Mucosa of rectum (tissue), 2 donors: ENCODE measurements at regions not wholly inside any gene's neighbourhood (a gene's known extent, or its start where the extent isn't known, plus 50 kb on each side); places are given as distances from the start of the nearest gene placed in this dataset.

Experiments used
- H3K27ac ChIP-seq, 2 donors: one replicate each; pipeline ENCODE4 v1.7.0; 2013; ENCODE audit warnings: inconsistent platforms in 2 of 2, low read depth in 2 of 2, low read length in 2 of 2
- H3K27me3 ChIP-seq, 2 donors: one replicate each; pipeline ENCODE4 v1.7.0; 2013; ENCODE audit warnings: low read length in 2 of 2; ENCODE audit not compliant: control insufficient read depth in 2 of 2, insufficient read depth in 2 of 2
- H3K36me3 ChIP-seq, 2 donors: one replicate each; pipeline ENCODE4 v1.7.0; 2013; ENCODE audit warnings: low read length in 2 of 2; ENCODE audit not compliant: control insufficient read depth in 2 of 2, insufficient read depth in 2 of 2
- H3K4me1 ChIP-seq, 2 donors: one replicate each; pipeline ENCODE4 v1.7.0; 2013; ENCODE audit warnings: low read length in 2 of 2, mild to moderate bottlenecking in 1 of 2; ENCODE audit not compliant: control insufficient read depth in 2 of 2, insufficient read depth in 2 of 2
- H3K4me3 ChIP-seq, 2 donors: one replicate each; pipeline ENCODE4 v1.7.0; 2013; ENCODE audit warnings: low read length in 2 of 2
- H3K9ac ChIP-seq, 2 donors: one replicate each; pipeline ENCODE4 v1.7.0; 2013; ENCODE audit warnings: low read length in 2 of 2, low read depth in 1 of 2, mild to moderate bottlenecking in 1 of 2
- H3K9me3 ChIP-seq, 2 donors: one replicate each; pipeline ENCODE4 v1.7.0; 2013; ENCODE audit warnings: low read length in 2 of 2; ENCODE audit not compliant: control insufficient read depth in 2 of 2
- donor health status: healthy.
- donor health status: Normal muscosa, but diverticular disease.

DNA sequence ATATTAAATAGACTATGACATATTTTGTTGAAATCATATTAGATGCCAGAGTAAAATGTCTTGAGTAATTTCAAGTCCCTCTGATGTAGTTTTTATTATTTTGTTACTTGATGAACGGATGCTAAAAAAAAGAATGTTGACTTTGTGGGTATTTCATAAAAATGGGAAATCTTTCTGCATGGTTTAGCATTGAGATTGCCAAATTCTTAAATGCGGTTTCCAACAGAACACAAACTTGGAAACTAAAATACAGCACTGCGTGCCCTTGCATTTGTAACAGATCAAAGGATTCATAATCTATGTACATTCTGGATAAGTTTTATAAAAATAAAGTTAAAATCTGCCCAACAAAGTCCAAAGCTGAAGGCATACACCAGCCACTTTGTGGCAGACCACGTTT, 425.5 kb upstream of the DAB2 start:
- Histone ChIP-seq H3K27ac (no peak overlapping the region), H3K9ac (no peak overlapping the region), H3K9me3 (no peaks in the 10 kb centered on the region)

DNA sequence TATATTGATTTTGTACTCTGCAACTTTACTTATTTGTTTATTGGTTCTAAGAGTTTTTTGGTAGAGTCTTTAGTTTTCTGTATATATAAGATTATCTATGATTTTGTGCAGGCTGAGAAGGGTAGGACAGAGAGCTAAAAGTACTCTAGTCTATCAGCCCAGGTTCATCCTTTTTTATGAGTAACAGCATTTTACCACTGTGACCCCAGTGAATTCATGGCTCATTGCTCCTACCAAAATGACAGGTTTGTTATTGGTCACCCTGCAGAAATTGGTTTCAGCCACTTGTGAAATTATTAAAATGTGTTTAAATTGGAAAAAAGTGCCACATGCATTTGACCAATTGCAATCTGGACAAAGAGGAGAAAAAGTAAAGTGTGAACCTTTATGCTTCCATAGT, 421.4 kb upstream of the DAB2 start:
- H3K4me1 ChIP-seq = no peaks in the 10 kb centered on the region
- H3K9me3 ChIP-seq = no peaks in the 10 kb centered on the region
- no peak overlapping the region for H3K4me3 ChIP-seq
- H3K36me3 ChIP-seq = no peaks in the 10 kb centered on the region
- no peaks in the 10 kb centered on the region for H3K27me3 ChIP-seq
- no peak overlapping the region for H3K9ac ChIP-seq
- no peak overlapping the region for H3K27ac ChIP-seq

More for the DNA sequence above, 425.5 kb upstream of the DAB2 start:
- H3K27me3 ChIP-seq = no peaks in the 10 kb centered on the region
- no peaks in the 10 kb centered on the region for H3K36me3 ChIP-seq
- H3K4me3 ChIP-seq = no peak overlapping the region
- no peaks in the 10 kb centered on the region for H3K4me1 ChIP-seq

DNA sequence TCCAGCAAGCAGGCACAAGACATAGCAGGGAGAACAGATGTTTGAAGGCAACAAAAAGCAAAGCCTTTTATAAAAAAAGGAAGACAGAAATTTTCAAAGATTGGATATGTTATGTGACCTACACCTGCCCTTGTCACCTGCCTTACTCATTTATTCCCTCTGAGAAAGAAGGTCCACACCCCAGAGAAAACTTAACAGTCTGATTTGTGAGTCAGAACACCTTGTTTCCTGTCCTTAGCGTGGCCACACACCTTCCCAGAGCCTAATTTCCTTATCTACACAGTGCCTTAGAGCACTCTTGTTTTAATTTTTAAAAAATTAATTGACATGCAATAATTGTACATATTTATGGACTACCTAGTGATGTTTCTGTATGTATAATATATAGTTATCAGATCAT, 419.0 kb upstream of the DAB2 start:
- Histone ChIP-seq H3K9ac (no peak overlapping the region), H3K27ac (no peak overlapping the region), H3K4me1 (no peaks in the 10 kb centered on the region), H3K9me3 (peaks cover 0 to 2% of the 10 kb centered on the region in 2 donors), H3K36me3 (no peaks in the 10 kb centered on the region), H3K27me3 (no peaks in the 10 kb centered on the region), H3K4me3 (no peak overlapping the region)

GRCh38 chr5:39835371-39835770, 410.6 kb upstream of the DAB2 start:
- Histone ChIP-seq H3K4me3 (no peak overlapping the region), H3K36me3 (no peaks in the 10 kb centered on the region), H3K4me1 (no peaks in the 10 kb centered on the region), H3K27me3 (no peaks in the 10 kb centered on the region), H3K9me3 (peaks cover 0 to 3% of the 10 kb centered on the region in 2 donors), H3K9ac (no peak overlapping the region), H3K27ac (no peak overlapping the region)

- Histone ChIP-seq H3K9ac (no peak overlapping the region), H3K9me3 (no peaks in the 10 kb centered on the region), H3K4me1 (no peaks in the 10 kb centered on the region), H3K36me3 (no peaks in the 10 kb centered on the region), H3K4me3 (no peak overlapping the region), H3K27me3 (no peaks in the 10 kb centered on the region), H3K27ac (no peak overlapping the region)
These were observed 404.7 kb upstream of the DAB2 start for GRCh38 chr5:39829441-39829840.

GRCh38 chr5:39826051-39826450, 401.3 kb upstream of the DAB2 start:
- no peak overlapping the region for H3K9ac ChIP-seq
- H3K27ac ChIP-seq = no peak overlapping the region
- no peaks in the 10 kb centered on the region for H3K27me3 ChIP-seq
- H3K4me3 ChIP-seq = no peak overlapping the region
- no peaks in the 10 kb centered on the region for H3K36me3 ChIP-seq
- H3K9me3 ChIP-seq = no peaks in the 10 kb centered on the region
- H3K4me1 ChIP-seq = no peaks in the 10 kb centered on the region

- Histone ChIP-seq H3K4me3 (no peak overlapping the region), H3K36me3 (no peaks in the 10 kb centered on the region), H3K9ac (no peak overlapping the region), H3K27me3 (no peaks in the 10 kb centered on the region), H3K9me3 (no peaks in the 10 kb centered on the region), H3K27ac (no peak overlapping the region), H3K4me1 (no peaks in the 10 kb centered on the region)
These were observed 400.5 kb upstream of the DAB2 start for GRCh38 chr5:39825301-39825700.

DNA sequence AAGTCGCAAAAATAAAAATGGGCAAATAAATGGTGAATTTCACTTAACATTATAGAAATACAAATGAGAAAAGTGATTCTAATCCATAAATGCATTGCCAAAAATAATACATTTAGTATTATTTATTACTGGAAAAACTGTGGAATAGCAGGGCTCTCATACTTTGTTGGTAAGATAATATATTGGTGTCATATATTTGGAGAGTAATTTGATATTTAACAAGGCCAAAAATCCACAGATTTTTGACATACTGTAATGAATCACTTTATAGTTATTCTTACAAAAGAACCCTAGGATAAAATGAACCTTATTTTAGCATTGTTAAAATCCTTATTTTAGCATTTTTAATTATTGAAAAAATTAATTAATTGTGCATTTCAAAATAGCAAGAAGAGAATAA, 397.2 kb upstream of the DAB2 start:
- Histone ChIP-seq H3K36me3 (no peaks in the 10 kb centered on the region), H3K27me3 (no peaks in the 10 kb centered on the region), H3K9me3 (no peaks in the 10 kb centered on the region), H3K9ac (no peak overlapping the region), H3K4me1 (no peaks in the 10 kb centered on the region), H3K4me3 (no peak overlapping the region), H3K27ac (no peak overlapping the region)

DNA sequence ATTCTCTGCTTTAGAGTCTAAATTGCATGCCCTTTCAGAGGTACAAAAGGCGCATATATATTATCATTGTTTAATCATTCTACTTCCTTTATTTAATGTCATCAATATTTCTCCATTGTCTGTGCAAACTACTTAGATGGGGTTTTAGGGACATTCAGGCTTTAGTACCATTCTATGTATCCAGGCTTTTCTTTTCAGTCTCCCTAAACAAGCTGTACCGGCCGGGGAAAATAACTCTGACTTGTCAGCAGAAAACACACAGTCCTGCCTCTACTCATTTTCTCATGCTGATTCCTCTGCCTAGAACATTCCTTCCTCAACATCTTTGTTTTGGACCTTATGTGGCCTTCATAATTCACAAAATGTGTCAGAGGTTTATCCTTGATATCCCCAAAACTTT, 392.1 kb upstream of the DAB2 start:
- Histone ChIP-seq H3K27ac (no peak overlapping the region), H3K36me3 (no peaks in the 10 kb centered on the region), H3K9ac (no peak overlapping the region), H3K4me3 (no peak overlapping the region), H3K9me3 (no peaks in the 10 kb centered on the region), H3K27me3 (no peaks in the 10 kb centered on the region), H3K4me1 (no peaks in the 10 kb centered on the region)

DNA sequence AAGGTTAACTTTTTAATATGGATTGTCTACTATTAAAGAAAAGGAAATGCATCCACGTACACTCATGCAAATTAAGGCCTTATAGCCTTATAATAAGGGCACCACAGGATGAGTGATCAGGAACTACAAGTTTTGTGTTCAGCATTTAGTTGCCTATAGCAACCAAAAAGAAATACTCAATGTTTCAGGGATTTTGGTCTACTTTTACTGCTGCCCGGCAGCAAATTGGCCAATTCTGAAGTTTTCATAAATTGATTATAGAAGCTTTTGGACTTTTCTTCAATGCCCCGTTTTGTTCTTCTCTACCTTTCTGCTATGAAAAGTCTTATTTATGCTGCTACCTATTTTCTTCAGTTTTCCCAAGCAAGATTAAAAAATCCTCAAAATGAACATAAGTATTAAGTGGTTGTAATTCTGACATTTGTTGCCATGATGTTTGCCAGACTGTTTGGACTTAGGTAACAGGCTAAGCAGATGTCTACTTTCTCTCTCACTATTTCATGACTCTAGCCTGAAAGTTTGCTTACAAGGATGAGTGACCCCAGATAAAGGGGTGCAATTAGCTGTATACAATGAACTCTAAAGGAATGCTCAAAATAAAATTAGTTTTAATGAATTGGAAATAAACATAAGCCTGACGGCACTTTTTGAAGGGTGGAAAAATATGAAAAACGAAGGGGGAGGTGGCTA, 391.5 kb upstream of the DAB2 start:
- H3K9me3 ChIP-seq = no peaks in the 10 kb centered on the region
- no peaks in the 10 kb centered on the region for H3K27me3 ChIP-seq
- H3K4me3 ChIP-seq = no peak overlapping the region
- H3K27ac ChIP-seq = no peak overlapping the region
- H3K36me3 ChIP-seq = no peaks in the 10 kb centered on the region
- H3K9ac ChIP-seq = no peak overlapping the region
- H3K4me1 ChIP-seq = no peaks in the 10 kb centered on the region

GRCh38 chr5:39815711-39816110, 390.9 kb upstream of the DAB2 start:
- no peak overlapping the region for H3K27ac ChIP-seq
- no peaks in the 10 kb centered on the region for H3K4me1 ChIP-seq
- no peak overlapping the region for H3K9ac ChIP-seq
- no peaks in the 10 kb centered on the region for H3K36me3 ChIP-seq
- H3K27me3 ChIP-seq = no peaks in the 10 kb centered on the region
- H3K9me3 ChIP-seq = no peaks in the 10 kb centered on the region
- no peak overlapping the region for H3K4me3 ChIP-seq
